Lung (tissue), 9 donors: ENCODE measurements at regions not wholly inside any gene's neighbourhood (a gene's known extent, or its start where the extent isn't known, plus 50 kb on each side); places are given as distances from the start of the nearest gene placed in this dataset.
"Not testable (repeated sequence)": the region's sequence is repeated elsewhere in the genome, so short reads cannot be mapped to it uniquely, and the experiment has no call there.

ENCODE experiments used
- ATAC-seq: fragments of 200-7000 bp; cut with Tn5 transposase; one replicate; pipeline ENCODE4 v1.9.1; 2020; ENCODE audit warnings: moderate number of reproducible peaks; ENCODE audit not compliant: insufficient read depth, low FRiP score
- DNase-seq, 3 donors: peaks; one replicate each; pipeline ENCODE4 v3.0.0-alpha.2; 2013 to 2017
- H3K27ac ChIP-seq, 2 donors: one replicate each; pipeline ENCODE4 v1.5.1; 2013; ENCODE audit warnings: mild to moderate bottlenecking in 2 of 2, moderate library complexity in 2 of 2, control low read depth in 1 of 2, inconsistent platforms in 1 of 2, low read depth in 1 of 2, low read length in 1 of 2
- H3K27me3 ChIP-seq, 3 donors: one replicate each; pipeline ENCODE4 v1.5.1; 2013; ENCODE audit warnings: low read length in 2 of 3; ENCODE audit not compliant: control insufficient read depth in 3 of 3, insufficient read depth in 3 of 3
- H3K36me3 ChIP-seq, 4 donors: one replicate each; pipeline ENCODE4 v1.5.1; 2013; ENCODE audit warnings: low read length in 4 of 4, mild to moderate bottlenecking in 1 of 4, moderate library complexity in 1 of 4; ENCODE audit not compliant: control insufficient read depth in 4 of 4, insufficient read depth in 4 of 4
- H3K4me1 ChIP-seq, 5 donors: one replicate each; pipeline ENCODE4 v1.5.1; 2013; ENCODE audit warnings: low read length in 5 of 5, mild to moderate bottlenecking in 2 of 5, moderate library complexity in 1 of 5; ENCODE audit not compliant: control insufficient read depth in 5 of 5, insufficient read depth in 5 of 5
- H3K4me3 ChIP-seq: one replicate; pipeline ENCODE4 v1.5.1; 2013; ENCODE audit warnings: mild to moderate bottlenecking, control low read depth, moderate library complexity
- H3K9ac ChIP-seq, 2 donors: one replicate each; pipeline ENCODE4 v1.5.1; 2013; ENCODE audit warnings: low read length in 2 of 2, control low read depth in 1 of 2; ENCODE audit not compliant: insufficient read depth in 1 of 2
- H3K9me3 ChIP-seq, 4 donors: one replicate each; pipeline ENCODE4 v1.5.1; 2013; ENCODE audit warnings: low read length in 3 of 4, mild to moderate bottlenecking in 1 of 4, moderate library complexity in 1 of 4; ENCODE audit not compliant: control insufficient read depth in 4 of 4, insufficient read depth in 3 of 4
- WGBS, 2 donors: extraction: QIAGEN DNeasy Blood & Tissue Kit; methylation state at CpG; one replicate each; pipeline ENCODE4 v1.1.7; 2013; 5-methylcytosine and 5-hydroxymethylcytosine counted together
- donor health status: Bipolar disorder and iron deficiency.
- donor health status: healthy.
- donor health status: DM: yes; HTN: yes; CAD: no.

DNA sequence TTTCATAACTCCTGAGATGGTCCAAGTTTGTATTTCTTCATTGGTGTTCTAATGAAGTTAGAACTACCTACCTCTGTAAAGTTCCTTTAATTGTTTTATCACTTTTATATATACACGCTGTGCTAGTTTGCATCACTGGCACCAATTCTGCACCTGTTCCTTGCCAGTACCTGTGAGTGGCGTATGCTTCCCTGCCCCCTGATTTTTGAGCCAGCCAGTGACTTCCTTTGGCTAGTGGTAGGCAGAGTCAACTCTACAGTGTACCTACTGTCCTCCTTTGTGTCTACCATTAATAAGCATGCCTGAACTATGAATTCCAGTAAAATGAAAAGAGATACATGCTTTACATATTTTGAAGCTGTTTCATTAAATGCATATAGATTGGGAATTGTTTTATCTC, 186.8 kb upstream of the SPATA31A3 start:
- H3K9ac ChIP-seq, H3K36me3 ChIP-seq, H3K27ac ChIP-seq, DNase-seq, H3K9me3 ChIP-seq, H3K4me3 ChIP-seq, H3K4me1 ChIP-seq, ATAC-seq, H3K27me3 ChIP-seq: not testable (repeated sequence)
- WGBS, 2 donors, result 91 to 98% methylated on average over 2 of the region's 2 CpGs

DNA sequence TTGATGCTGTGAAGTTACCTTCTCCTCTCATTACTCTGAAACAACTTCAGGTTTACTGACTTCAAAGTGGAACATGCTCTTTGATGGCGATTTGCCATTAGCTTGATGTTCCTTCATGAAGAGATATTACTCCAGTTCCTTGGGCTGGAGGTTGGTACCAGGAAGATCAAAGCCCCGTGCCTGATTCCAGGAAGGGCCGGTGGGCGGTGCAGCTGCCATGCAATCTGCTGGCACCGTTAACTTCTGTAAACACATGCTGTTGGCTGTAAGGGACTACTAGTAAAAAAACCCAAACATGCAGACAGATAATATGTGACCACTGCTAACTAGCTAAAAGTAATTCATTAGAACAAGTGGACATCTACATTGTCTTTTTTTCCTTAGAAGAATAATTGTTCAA, 182.8 kb upstream of the SPATA31A3 start:
- not testable (repeated sequence) for H3K9ac ChIP-seq, ATAC-seq, H3K4me3 ChIP-seq, H3K27ac ChIP-seq, H3K27me3 ChIP-seq, H3K36me3 ChIP-seq, H3K4me1 ChIP-seq, DNase-seq, H3K9me3 ChIP-seq
- no CpG with 5 or more reads among the region's 5 CpGs for WGBS, 2 donors

DNA sequence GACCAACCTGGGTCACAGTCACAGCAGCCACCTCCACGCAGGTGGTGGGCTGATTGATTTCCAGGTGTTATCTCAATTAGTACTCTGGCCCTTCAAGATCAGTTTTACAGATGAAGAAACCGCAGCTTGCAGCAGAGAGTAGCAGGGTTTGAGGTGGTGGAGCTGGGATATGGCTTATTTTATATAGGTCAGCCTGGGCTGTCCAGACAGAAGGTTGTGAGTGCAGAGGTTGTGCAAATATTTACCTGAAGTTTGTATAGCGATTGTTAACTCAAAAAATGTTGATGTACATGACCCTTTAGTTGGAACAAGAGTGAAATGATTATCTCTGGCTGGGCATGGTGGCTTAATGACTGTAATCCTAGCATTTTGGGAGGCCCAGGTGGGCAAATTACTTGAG, 179.4 kb upstream of the SPATA31A3 start:
- 72 to 76% methylated on average over 1 of the region's 3 CpGs for WGBS, 2 donors
- not testable (repeated sequence) for H3K4me1 ChIP-seq, ATAC-seq

DNA sequence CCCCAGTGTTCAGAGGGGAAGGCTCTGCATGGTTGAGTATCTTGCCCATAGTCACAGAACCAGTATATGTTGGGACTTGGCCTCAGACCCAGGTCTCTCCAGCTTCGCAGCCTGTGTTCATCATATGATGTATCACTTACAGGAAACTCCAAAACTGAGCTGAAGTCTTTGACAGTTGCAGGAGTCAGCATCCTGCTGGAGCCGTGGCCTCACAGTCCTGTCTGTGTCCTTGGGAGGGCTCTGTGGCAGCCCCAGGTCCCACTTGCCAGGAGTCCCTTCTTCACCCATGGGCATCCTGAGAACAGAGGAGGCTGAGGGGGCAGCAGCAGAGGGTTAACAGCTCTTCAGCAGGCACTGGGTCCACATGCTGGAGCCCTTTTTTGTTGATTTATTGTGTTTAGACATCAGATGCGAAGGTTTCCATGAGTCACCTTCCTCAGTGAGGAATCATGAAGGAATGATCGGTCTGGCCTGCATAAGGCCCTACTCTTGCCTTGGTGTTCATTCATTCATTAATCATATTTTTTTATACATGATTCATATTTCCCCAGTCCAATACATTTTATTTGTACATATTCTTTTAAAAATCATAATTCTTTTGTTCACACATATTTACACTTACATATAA, 176.3 kb upstream of the SPATA31A3 start:
- not testable (repeated sequence) for H3K27ac ChIP-seq, H3K9me3 ChIP-seq, DNase-seq, H3K36me3 ChIP-seq, H3K4me1 ChIP-seq, ATAC-seq, H3K9ac ChIP-seq, H3K27me3 ChIP-seq, H3K4me3 ChIP-seq
- 70 to 100% methylated on average over 1 to 2 of the region's 4 CpGs for WGBS, 2 donors

More for the DNA sequence above, 179.4 kb upstream of the SPATA31A3 start:
- H3K9ac ChIP-seq, H3K36me3 ChIP-seq, H3K9me3 ChIP-seq, H3K27ac ChIP-seq, H3K4me3 ChIP-seq, DNase-seq, H3K27me3 ChIP-seq: not testable (repeated sequence)

DNA sequence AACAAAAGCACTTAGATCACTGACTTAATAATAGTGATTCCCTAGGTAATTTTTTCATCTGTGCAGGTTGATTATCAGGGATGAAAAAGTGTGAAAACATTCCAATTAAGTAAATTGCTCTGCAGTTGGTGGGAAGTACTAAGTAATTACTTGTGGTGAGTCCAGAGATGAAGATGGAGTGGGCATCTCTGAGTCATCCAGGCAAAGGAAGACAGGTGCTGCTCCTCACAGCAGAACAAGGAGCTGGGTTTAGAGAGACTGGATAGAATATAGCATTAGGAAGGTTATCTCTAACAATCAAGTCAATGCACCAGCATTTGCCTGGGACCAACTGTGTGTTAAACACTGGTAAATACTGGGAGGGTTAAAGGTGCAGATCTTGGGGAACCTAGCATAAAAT, 174.0 kb upstream of the SPATA31A3 start:
- not testable (repeated sequence) for H3K4me1 ChIP-seq, ATAC-seq, H3K27me3 ChIP-seq, H3K9me3 ChIP-seq, H3K36me3 ChIP-seq, H3K4me3 ChIP-seq, DNase-seq, H3K9ac ChIP-seq, H3K27ac ChIP-seq

DNA sequence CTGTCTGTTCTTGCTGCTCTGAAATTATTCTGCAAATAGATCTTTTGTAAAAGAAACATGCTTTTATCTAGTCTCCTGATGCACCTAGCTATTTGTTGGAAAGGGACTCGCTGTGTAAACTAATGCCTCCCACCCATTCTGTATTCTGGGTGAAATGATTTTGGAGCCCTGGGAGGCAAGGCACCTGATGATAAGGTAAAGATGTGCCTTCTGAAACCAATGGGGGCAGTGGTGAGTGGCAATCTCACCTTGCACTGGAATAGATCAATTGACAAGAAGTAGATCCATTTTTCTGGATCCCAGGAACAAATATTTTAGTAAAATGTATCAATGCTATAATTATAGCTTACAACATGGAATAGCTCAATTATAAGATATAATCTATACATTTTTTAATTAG, 170.5 kb upstream of the SPATA31A3 start:
- ATAC-seq, DNase-seq, H3K9me3 ChIP-seq, H3K27me3 ChIP-seq, H3K4me1 ChIP-seq, H3K36me3 ChIP-seq, H3K4me3 ChIP-seq, H3K9ac ChIP-seq, H3K27ac ChIP-seq: not testable (repeated sequence)
- no CpG with 5 or more reads among the region's 1 CpG for WGBS, 2 donors

DNA sequence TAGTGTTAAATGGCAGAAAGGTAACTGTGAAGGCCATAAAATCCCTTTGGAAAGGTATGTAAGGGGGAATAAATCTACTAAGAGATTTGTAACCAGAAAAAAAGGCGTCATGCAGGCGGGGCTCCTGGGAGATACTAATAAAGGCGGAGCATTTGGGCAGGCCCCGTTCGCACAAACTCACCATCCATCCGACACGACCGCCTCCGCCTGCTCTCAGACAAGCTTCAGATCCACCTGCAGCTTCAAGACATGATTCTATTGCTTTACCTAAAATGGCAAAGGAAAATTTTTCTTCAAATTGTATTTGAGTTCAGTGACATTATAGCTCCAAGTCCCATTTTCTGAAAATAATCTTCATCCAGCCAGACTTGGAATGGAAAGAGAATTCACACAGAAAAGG, 162.9 kb upstream of the SPATA31A3 start:
- H3K27me3 ChIP-seq, H3K27ac ChIP-seq, ATAC-seq, H3K9me3 ChIP-seq, H3K36me3 ChIP-seq, DNase-seq, H3K4me3 ChIP-seq, H3K4me1 ChIP-seq, H3K9ac ChIP-seq: not testable (repeated sequence)
- WGBS, 2 donors, result 91 to 92% methylated on average over 7 to 8 of the region's 9 CpGs

DNA sequence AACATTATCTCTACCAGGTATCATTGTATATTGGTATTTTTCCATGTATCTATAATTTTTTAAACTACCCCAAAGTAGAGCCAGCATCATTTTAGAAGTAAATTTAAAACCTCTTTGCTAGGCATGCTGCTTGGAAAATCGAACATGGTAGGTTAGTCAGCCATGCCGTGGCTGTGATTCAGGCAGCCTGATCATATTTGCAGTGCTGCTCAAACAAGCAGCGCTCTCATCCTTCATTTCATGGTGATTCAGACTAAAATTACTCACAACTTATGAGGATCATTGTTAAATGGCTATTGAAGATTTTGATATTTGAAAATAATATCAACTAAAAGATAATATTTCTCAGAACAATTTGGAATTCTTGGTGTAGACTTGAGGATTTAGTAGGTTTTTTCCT, 161.2 kb upstream of the SPATA31A3 start:
- WGBS, 2 donors, result no CpG with 5 or more reads among the region's 3 CpGs

More for the DNA sequence above, 161.2 kb upstream of the SPATA31A3 start:
- not testable (repeated sequence) for H3K9ac ChIP-seq, H3K4me1 ChIP-seq, H3K36me3 ChIP-seq, H3K27me3 ChIP-seq, ATAC-seq, DNase-seq, H3K9me3 ChIP-seq, H3K27ac ChIP-seq, H3K4me3 ChIP-seq
